GM18508 (cell line): ENCODE measurements at regions not wholly inside any gene's neighbourhood (a gene's known extent, or its start where the extent isn't known, plus 50 kb on each side); places are given as distances from the start of the nearest gene placed in this dataset.
"Not testable (repeated sequence)": the region's sequence is repeated elsewhere in the genome, so short reads cannot be mapped to it uniquely, and the experiment has no call there.

ENCODE experiments used
- ATAC-seq: cut with Tn5 transposase; IDR thresholded peaks from one replicate; pipeline ENCODE4 v1.9.1; 2021; ENCODE audit warnings: moderate number of reproducible peaks; ENCODE audit not compliant: insufficient read depth, unreplicated experiment

- no peak for ATAC-seq
Observed at GRCh38 chr4:173735049-173735448, 205.0 kb upstream of the HAND2 start.

- ATAC-seq = no peak
Observed at GRCh38 chr4:173731257-173731656, 201.2 kb upstream of the HAND2 start.

- ATAC-seq = no peak
Observed at GRCh38 chr4:173722075-173722474, 192.0 kb upstream of the HAND2 start.

- ATAC-seq = not testable (repeated sequence)
Observed at GRCh38 chr4:173718504-173718903, 188.5 kb upstream of the HAND2 start.

- no peak for ATAC-seq
Observed at GRCh38 chr4:173717581-173717980, 187.6 kb upstream of the HAND2 start.

- ATAC-seq = no peak
Observed at GRCh38 chr4:173714456-173714855, 184.4 kb upstream of the HAND2 start.

- no peak for ATAC-seq
Observed at GRCh38 chr4:173713026-173713425, 183.0 kb upstream of the HAND2 start.

GRCh38 chr4:173707658-173708419 lies 177.8 kb upstream of the HAND2 start:
- no peak for ATAC-seq

GRCh38 chr4:173704201-173704600 lies 174.2 kb upstream of the HAND2 start:
- no peak for ATAC-seq

- ATAC-seq = no peak
Observed at GRCh38 chr4:173703021-173703420, 173.0 kb upstream of the HAND2 start.

- ATAC-seq = no peak
Observed at GRCh38 chr4:173700650-173701049, 170.6 kb upstream of the HAND2 start.

GRCh38 chr4:173699841-173700475 lies 169.9 kb upstream of the HAND2 start:
- no peak for ATAC-seq

GRCh38 chr4:173698557-173699262 lies 168.7 kb upstream of the HAND2 start:
- ATAC-seq = no peak

- no peak for ATAC-seq
Observed at GRCh38 chr4:173697840-173698239, 167.8 kb upstream of the HAND2 start.

- ATAC-seq = no peak
Observed at GRCh38 chr4:173696551-173696950, 166.5 kb upstream of the HAND2 start.

GRCh38 chr4:173696011-173696410 lies 166.0 kb upstream of the HAND2 start:
- no peak for ATAC-seq

GRCh38 chr4:173685831-173686210 lies 155.8 kb upstream of the HAND2 start:
- ATAC-seq = no peak

- ATAC-seq = no peak
Observed at GRCh38 chr4:173685165-173685830, 155.3 kb upstream of the HAND2 start.

- no peak for ATAC-seq
Observed at GRCh38 chr4:173684223-173684622, 154.2 kb upstream of the HAND2 start.

GRCh38 chr4:173682609-173683008 lies 152.6 kb upstream of the HAND2 start:
- no peak for ATAC-seq

- ATAC-seq = no peak
Observed at GRCh38 chr4:173680278-173680677, 150.2 kb upstream of the HAND2 start.
